NOMO-1 treated with dmso at 0.1 percent for 144 hours (cell line): ENCODE measurements at regions not wholly inside any gene's neighbourhood (a gene's known extent, or its start where the extent isn't known, plus 50 kb on each side); places are given as distances from the start of the nearest gene placed in this dataset.

ENCODE experiments used
- DNase-seq: peaks from one replicate; lab custom pipeline; 2025; ENCODE audit not compliant: unreplicated experiment; lab: John Stamatoyannopoulos, UW

DNA sequence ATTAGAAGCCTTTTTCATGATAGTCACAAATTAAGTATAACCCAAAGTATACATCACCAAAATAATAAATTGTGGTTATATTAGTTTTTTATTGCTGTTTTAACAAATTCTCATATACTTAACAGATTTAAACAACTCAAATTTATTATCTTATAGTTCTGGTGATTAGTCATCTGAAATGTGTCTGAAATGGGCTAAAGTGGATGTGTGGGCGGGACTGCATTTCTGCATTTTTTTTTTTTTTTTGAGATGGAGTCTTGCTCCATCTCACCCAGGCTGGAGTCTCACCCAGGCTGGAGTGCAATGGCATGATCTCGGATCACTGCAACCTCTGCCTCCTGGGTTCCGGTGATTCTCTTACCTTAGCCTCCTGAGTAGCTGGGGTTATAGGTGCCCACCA lies 891.5 kb upstream of the CELF2 start:
- DNase-seq = no peak

DNA sequence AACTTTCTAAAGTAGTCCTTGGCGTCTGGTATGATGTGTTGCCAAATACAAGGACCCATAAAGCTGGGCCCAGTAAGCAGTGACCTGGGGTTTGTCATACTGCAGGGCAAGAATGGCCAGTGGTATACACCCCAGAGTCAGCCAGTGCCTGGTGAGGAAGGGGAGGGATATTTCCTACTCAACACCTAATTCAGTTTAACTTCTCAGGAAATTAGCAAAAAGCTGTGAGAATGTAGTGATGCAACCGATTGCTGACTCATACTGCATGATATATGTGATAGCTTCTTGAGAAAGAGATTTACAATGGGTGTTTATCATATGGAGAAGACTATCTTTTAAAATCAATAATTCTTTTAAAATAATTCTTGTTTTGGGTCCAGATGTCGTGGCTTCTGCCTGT lies 889.3 kb upstream of the CELF2 start:
- DNase-seq = no peak

DNA sequence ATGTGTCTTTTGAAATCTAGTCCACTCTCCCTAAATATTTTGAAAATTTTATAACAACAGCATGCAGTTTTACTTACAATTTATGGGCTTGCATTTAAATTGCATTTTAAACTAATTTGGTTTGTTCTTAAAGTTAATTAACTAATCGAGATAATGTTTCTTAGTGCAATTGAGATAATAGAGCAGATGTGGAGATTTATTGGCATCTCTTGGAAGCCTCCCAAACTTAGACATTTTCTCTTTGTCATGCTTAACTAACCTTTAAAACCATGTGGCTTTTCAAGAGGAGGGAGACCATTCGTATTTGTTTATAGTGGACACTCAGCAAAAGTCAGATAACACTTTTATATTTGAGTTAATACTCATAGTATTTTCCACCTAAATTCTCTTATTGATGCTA lies 887.0 kb upstream of the CELF2 start:
- no peak for DNase-seq

DNA sequence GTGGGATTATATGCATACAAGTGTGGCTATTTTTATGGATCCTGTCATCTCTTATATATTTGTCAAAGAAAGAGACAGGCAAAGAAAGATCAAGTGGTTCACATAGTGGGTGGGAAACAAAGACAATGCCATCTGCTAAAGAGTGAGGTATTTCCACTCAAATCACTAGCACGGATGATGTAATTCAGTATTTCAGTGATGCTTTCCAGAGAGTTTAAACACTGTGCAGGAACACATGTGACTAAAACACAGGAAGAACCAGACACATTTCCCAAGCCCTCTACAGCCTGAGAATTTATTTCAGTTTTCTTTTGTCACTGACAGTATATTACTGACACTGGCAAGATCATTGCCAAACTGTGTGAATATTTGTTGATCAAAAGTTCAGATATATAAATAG lies 885.7 kb upstream of the CELF2 start:
- DNase-seq = no peak

DNA sequence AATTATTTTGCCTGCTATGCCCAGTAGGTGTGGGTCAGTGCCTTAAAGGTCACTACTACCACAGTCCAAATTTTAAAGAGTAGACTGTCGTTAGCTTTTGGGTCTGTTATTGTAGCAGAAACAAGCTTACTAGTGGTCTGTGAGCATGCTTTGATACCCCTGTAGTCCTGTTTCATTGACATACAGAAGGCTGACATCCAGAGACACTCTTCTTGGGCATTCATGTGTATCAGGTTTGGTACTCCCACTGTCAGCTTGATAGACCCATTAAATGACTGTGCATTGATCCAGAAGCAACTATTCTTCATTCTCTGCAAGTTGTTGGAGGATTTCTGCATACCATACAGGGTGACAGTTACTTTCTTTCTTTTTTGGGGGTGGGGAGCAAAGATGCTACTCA lies 884.4 kb upstream of the CELF2 start:
- DNase-seq = no peak

DNA sequence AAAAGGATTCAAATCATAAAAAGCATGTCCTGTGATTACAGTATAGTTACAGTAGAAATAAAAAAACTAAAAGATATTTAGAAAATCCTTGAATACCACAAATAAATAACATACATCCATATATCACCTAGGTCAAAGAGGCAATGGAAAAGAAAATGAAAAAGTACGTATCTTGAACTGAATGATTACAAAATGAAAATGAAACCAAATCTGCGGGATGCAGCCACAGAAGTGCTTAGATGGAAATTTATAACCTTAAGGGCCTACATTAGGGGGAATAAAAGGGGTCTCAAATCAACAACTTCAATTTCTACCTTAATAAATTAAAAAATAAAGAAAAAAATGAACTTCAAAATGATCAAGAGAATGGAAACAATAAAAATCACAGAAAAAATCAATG lies 879.0 kb upstream of the CELF2 start:
- DNase-seq = no peak

DNA sequence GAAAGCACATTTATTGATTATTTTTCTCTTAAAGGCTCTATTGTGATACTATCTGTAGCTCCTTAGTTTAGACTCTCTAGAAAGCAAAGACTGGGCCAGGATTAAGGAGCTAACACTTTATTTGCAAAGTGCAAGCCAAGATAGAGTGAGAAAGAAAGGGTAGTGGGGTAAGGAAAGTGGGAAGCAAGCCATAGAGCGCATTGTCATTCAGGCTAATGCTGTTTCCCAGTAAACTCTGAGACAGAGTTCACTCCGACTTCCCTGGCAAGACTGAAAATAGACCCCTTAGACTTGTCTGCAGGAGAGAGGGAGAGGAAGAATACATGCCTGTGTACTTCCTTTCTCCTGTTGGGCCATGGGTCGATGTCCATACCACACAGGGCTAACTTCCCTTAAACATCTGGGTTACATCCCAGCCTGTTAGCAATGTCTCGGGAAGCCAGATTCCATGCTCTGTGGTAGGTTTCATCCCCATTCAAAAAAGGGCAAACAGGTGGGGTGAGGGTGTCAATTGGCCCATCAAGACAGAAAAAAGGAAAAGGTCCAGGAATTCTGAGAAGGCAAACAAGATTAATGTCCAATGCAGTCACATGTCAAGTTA lies 875.8 kb upstream of the CELF2 start:
- DNase-seq = no peak

DNA sequence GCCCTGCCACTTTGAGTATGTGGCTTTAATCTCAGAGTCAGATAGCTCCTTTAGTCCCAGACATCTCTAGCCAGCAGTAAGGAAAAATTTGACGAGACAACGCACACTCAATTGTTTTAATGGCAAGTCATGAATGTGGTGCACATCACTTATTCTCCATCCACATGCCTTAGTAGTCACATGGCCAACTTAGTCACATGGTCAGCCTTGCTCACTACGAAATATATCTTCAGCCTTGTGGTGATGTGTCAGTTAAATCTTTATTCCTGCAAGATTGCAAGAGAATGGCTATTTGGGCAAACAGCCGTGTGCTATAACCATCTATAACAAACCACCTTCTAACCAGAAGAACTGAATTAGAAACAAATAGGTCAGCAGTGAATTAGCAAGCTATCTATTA lies 871.1 kb upstream of the CELF2 start:
- DNase-seq = no peak

DNA sequence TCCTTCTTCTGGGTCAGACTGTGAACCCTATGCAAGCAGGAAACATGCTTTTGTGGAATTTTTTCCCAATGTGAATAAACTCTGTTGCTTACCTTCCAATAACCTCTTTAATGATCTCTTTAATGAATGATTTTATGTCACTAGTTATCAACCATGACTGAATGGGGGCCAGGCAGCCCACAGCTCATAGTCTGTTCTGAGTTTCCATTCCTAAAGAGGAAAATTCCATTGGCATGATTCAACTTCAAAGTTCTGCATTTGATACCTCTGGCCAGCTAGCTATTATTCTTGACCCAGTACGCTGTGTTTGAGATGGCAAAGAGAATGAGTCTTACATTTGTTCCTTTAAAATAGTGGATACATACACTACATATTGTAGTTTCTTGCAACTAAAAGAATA lies 867.8 kb upstream of the CELF2 start:
- no peak for DNase-seq

DNA sequence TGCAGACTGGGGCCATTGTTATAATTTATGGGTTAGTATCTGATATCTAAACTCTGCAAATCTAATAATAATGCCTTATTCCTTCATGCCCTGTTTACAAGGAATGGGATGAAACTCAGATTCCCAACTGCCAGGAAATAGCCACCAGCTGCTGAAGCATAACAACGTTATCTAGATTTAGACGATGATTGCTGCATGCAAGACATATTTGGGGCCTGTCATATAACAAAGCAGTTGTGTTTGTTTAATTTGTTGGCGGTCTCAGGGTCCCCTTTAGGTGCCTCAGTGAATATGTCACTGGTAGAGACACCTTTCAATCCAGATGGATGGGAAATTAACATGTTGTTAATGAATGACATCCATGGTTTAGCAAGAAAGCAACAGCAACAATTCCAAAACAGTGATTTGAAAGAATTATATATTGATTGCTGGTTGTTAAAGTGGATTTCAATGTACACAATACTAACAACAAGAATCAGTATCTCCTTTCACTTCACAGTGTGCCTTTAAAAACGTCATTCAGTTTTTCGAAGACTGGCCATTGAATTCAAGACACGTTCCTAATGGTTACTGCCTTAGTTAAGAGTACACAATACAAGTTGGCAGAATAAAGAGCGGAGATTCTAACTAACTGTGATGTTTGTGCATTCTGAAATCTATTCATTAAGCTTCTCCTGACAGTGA lies 860.6 kb upstream of the CELF2 start:
- DNase-seq = no peak

DNA sequence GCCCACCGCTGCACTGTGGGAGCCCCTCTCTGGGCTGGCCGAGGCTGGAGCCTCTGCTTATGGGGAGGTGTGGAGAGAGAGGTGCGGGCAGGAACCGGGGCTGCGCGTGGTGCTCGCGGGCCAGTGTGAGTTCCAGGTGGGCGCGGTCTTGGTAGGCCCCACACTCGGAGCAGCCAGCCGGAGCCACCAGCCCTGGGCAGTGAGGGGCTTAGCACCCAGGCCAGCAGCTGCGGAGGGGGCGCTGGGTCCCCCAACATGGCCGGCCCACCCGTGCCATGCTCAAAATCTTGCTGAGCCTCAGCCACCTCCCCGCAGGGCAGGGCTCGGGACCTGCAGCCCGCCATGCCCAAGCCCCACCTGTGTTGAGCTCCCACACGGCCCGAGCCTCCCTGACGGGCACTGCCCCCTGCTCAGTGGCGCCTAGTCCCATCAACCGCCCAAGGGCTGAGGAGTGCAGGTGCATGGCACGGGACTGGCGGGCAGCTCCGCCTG lies 856.8 kb upstream of the CELF2 start:
- no peak for DNase-seq

DNA sequence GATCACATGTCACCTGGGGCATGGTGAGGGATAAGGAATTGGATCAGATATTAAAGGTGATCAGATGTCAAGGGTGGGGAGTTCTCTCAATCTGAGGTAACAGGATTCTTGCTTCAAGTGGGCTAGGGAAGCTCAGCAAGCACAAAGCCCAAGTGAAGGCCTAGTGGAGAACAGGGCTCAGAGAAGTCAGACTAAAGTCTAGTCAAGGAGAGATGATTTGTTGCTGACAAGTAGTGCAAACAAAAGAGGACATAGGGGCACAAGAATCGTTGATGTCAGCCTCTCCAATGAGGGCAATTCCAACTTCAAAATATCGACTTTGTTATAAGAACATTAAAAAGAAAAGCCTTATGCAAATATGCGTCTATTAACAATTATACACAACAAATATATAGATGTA lies 852.8 kb upstream of the CELF2 start:
- no peak for DNase-seq

DNA sequence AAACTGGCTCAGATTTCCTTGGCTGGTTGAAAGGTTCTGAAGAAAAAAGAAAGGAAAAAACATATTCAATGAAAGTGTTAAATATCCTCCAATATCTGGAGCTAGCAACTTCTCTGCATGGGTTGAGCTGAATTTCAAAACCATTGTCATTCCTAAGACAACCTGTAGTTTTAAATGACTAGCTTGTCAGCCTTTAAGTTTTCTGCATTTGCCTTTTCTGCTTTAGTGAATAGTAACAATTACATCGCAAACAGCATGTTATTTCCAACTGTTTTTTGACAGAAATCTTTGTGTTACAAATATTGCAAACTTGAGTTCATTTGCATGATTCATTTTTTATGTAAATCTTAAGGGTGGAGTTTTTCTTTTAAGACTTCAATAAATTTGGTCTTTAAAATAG lies 852.3 kb upstream of the CELF2 start:
- DNase-seq = no peak

DNA sequence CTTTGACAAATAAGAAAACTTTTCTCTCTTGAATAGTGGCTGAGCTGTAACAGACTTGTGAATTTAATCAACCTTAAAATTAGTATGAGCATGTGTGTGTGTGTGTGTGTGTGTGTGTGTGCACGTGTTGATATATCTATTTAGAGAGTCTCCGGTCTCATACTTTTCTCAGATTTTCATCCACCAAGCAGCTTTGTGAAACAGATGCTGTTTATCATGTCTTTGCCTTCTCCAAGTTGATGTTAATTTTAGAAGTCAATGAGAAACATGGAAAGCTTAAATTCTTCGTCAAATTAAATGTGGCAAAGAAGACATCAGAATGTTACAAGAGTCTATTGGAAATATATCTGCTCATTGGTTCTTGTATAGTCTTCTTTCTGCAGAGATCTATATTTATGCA lies 839.2 kb upstream of the CELF2 start:
- no peak for DNase-seq

DNA sequence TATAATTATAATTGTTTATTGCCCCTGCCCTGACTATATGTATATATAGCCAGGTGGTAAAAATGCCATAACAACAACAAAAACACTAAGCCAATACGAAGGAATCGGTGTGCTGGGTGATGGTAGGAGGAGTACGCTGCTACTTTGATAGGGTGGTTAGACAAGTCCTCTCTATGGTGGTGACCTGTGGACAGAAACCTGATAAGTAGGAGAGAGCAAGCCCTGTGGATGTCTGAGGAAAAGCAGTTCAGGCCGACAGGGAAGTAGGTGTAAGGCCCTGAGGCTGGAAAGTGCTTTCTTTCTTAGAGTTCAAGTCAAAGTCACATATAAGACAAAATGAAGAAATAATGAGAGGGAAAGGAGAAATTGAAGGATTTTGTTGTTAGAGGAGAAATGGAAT lies 823.8 kb upstream of the CELF2 start:
- no peak for DNase-seq

DNA sequence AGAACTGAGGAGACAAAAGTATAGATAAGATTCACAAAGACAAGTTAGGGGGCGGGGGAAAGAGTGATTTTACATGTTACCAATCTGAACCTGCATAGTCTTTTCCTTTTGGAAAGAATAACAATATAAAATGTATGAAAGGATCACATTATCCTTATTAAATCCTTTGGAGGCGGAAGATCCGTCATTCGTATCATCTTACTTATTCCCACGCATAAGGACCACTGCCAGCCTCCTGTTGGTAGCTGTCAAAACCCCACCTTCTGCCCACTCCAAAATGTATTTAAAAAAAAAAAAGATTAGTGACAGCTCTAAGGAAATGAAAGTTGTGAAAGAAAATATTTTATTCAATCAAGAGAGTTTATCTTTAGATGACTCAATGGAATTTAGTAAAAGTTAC lies 821.0 kb upstream of the CELF2 start:
- DNase-seq = no peak

DNA sequence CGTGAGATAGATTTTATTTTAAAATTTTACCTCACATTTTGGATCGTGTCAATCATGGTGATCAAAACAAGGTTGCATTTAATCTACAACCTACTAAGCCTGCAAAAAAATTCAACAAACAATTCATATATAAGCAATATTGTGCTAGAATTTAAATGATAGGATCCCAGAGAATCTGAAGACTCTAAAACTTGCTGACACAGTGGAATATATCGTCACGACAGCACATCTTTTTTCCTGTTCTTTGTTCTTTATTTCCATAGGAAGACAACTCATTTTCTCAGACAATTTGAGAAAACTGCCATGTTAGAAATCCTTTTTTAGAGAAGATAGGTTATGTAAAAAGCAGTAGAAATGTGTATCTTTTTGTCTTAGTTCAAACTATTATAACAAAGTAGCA lies 820.2 kb upstream of the CELF2 start:
- no peak for DNase-seq

DNA sequence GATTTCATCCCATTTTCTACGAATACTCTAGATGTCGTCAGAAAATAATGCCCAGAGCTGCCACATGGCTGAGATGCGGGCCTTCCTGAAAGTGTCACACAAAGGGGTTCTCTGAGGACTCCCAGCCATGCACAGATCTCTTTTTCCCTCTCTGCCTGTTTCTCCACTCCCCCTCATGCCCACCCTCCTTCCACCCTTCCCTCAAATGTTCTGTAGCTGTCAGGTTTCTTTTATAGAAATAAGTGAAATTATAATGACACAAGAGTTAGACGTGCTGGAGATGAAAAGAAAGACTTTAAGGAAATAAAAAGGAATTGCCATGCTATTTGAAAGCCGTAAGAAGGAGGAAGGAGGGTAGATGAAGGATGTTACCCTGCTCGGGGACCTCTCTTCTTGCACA lies 819.3 kb upstream of the CELF2 start:
- no peak for DNase-seq

DNA sequence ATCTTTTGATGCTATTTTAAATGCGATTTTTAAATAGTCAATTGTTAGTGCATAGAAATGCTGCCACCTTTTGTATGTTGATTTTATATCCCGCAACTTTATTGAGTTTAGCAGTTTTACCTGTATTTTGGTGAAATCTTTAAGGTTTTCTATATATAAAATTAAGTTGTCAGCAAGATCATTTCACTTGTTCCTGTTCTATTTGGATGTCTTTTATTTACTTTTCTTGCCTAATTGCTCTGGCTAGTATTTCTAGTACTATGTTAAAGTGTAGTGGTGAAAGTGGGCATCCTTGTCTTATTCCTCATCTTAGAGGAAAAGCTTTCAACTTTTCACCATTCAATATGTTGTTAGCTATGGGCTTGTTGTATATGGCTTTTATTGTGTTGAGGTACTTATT lies 813.3 kb upstream of the CELF2 start:
- DNase-seq = no peak

DNA sequence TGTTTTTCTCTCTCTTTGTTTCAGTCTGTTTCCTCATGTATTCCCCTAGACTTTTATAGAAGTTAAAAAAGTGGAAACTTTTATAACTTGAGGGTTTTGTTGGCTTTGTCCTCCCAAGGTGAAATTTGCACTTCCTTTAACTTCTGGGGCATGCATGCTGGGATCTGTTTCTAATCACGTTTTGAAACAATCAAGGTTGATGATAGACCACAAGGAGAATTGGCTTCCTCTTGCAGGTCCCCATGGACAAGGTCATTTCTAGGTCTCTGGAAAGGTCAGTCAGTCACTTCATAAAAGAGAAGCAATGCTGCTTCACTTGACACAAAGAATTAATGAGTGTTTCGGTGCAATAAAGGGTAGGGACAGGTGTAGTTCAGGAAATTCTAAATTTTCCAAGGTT lies 811.8 kb upstream of the CELF2 start:
- DNase-seq = no peak

DNA sequence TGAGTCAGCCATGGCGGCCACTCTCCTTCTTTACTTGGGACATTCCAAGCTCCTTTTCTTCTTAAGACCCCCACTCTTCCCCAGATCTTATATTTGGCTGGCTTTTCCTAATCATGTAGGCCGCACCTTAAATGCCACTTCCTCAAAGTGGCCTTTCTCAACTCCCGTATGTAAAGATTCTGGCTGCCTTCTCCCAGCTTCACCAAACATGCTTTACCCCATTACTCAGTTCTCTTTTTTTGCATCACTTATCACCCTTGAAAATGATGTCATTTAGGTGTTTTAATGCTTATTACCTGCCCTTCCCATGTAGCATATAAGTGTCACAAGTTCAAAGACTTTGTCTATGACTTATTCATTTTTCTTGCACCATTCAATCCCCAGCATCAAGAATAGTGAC lies 810.1 kb upstream of the CELF2 start:
- no peak for DNase-seq

DNA sequence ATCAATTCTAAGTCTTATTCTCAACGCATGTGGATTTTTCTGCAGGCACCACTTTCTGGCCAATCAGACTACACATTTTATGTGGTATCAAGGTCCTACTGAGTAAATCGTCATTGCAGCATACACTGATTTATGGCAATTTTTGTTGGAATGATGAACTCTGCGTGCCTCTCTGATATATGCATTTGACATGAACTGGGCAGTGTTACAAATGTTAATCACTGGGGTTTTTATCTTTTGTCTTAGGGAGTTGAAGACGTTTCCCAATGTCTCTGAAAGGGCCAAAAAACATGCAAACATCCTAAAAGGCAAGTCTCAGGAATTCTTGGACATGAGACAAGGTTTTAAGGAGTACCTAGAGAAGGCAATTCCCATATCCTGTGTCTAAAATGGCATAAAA lies 809.5 kb upstream of the CELF2 start:
- DNase-seq = no peak

DNA sequence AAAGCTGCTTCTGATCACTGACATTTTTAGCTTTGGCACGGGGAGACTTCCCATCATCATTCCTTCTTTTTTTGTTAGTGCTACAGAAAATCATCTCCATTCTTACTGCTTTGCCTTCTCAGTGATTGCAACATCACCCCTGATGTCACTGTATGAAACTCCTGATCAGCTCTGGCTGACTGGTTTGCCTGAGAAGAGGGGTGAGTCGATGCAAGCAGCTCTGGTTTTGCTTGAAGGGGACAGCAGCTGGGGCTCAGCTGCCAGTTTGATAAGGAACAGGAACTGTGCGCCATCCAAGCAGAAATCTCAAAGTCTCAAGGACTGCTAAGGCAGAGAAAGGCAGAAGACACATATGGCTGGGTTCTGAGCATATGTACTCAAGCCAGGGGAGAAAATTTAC lies 808.5 kb upstream of the CELF2 start:
- DNase-seq = peak; percentile 11
